Superior temporal gyrus (tissue), 1 donor: ENCODE measurements at regions not wholly inside any gene's neighbourhood (a gene's known extent, or its start where the extent isn't known, plus 50 kb on each side); places are given as distances from the start of the nearest gene placed in this dataset.
A peak's percentile ranks its signal among the peaks of the same experiment; 100 is the strongest.

ENCODE experiments used
- DNase-seq: peaks from one replicate; pipeline ENCODE4 v3.0.0-alpha.2; 2016; ENCODE audit errors: extremely low spot score

- no peak for DNase-seq
Measured at GRCh38 chr4:24057915-24058559, 168.2 kb upstream of the PPARGC1A start.

- peak; percentile 61 for DNase-seq
Measured at GRCh38 chr4:24056289-24056688, 166.4 kb upstream of the PPARGC1A start.

GRCh38 chr4:24055623-24056022 lies 165.8 kb upstream of the PPARGC1A start:
- DNase-seq = no peak

GRCh38 chr4:24054910-24055309 lies 165.1 kb upstream of the PPARGC1A start:
- DNase-seq = no peak

- no peak for DNase-seq
Measured at GRCh38 chr4:24053934-24054333, 164.1 kb upstream of the PPARGC1A start.

- no peak for DNase-seq
Measured at GRCh38 chr4:24044610-24045589, 155.1 kb upstream of the PPARGC1A start.

- DNase-seq = no peak
Measured at GRCh38 chr4:24042094-24042493, 152.2 kb upstream of the PPARGC1A start.

- no peak for DNase-seq
Measured at GRCh38 chr4:24040811-24041210, 151.0 kb upstream of the PPARGC1A start.

GRCh38 chr4:24033626-24034025 lies 143.8 kb upstream of the PPARGC1A start:
- no peak for DNase-seq

GRCh38 chr4:24032371-24032989 lies 142.6 kb upstream of the PPARGC1A start:
- DNase-seq = no peak

GRCh38 chr4:24026596-24026995 lies 136.7 kb upstream of the PPARGC1A start:
- no peak for DNase-seq

- DNase-seq = no peak
Measured at GRCh38 chr4:24024605-24025004, 134.8 kb upstream of the PPARGC1A start.

- no peak for DNase-seq
Measured at GRCh38 chr4:24024157-24024556, 134.3 kb upstream of the PPARGC1A start.

GRCh38 chr4:24015782-24016181 lies 125.9 kb upstream of the PPARGC1A start:
- DNase-seq = no peak

- DNase-seq = no peak
Measured at GRCh38 chr4:24013668-24014422, 124.0 kb upstream of the PPARGC1A start.

GRCh38 chr4:24010994-24011393 lies 121.1 kb upstream of the PPARGC1A start:
- DNase-seq = no peak

GRCh38 chr4:24010573-24010972 lies 120.7 kb upstream of the PPARGC1A start:
- DNase-seq = no peak

GRCh38 chr4:24007860-24008261 lies 118.0 kb upstream of the PPARGC1A start:
- no peak for DNase-seq

GRCh38 chr4:24006269-24006668 lies 116.4 kb upstream of the PPARGC1A start:
- DNase-seq = no peak

- peak; percentile 46 for DNase-seq
Measured at GRCh38 chr4:24003926-24004325, 114.1 kb upstream of the PPARGC1A start.

GRCh38 chr4:24003496-24003895 lies 113.6 kb upstream of the PPARGC1A start:
- no peak for DNase-seq
